HG03457 (cell line): ENCODE measurements at regions not wholly inside any gene's neighbourhood (a gene's known extent, or its start where the extent isn't known, plus 50 kb on each side); places are given as distances from the start of the nearest gene placed in this dataset.
"Not testable (repeated sequence)": the region's sequence is repeated elsewhere in the genome, so short reads cannot be mapped to it uniquely, and the experiment has no call there.

Source experiments
- ATAC-seq: cut with Tn5 transposase; IDR thresholded peaks from one replicate; pipeline ENCODE4 v1.9.1; 2021; ENCODE audit warnings: moderate number of reproducible peaks; ENCODE audit not compliant: unreplicated experiment

- no peak for ATAC-seq
Observed at GRCh38 chrX:43345166-43345565, 310.9 kb upstream of the MAOA start.

GRCh38 chrX:43349363-43349762 is 306.7 kb upstream of the MAOA start:
- no peak for ATAC-seq

GRCh38 chrX:43350935-43351334 is 305.2 kb upstream of the MAOA start:
- no peak for ATAC-seq

- no peak for ATAC-seq
Observed at GRCh38 chrX:43357741-43358140, 298.4 kb upstream of the MAOA start.

GRCh38 chrX:43373032-43373431 is 283.1 kb upstream of the MAOA start:
- no peak for ATAC-seq

- no peak for ATAC-seq
Observed at GRCh38 chrX:43375136-43375535, 281.0 kb upstream of the MAOA start.

GRCh38 chrX:43380704-43381103 is 275.4 kb upstream of the MAOA start:
- no peak for ATAC-seq

GRCh38 chrX:43386875-43387274 is 269.2 kb upstream of the MAOA start:
- no peak for ATAC-seq

- ATAC-seq: no peak
Observed at GRCh38 chrX:43405191-43405590, 250.9 kb upstream of the MAOA start.

- no peak for ATAC-seq
Observed at GRCh38 chrX:43423876-43424275, 232.2 kb upstream of the MAOA start.

GRCh38 chrX:43436517-43436916 is 219.6 kb upstream of the MAOA start:
- no peak for ATAC-seq

GRCh38 chrX:43446752-43447151 is 209.3 kb upstream of the MAOA start:
- no peak for ATAC-seq

GRCh38 chrX:43448688-43449087 is 207.4 kb upstream of the MAOA start:
- ATAC-seq: no peak

- no peak for ATAC-seq
Observed at GRCh38 chrX:43450355-43450754, 205.7 kb upstream of the MAOA start.

- ATAC-seq: not testable (repeated sequence)
Observed at GRCh38 chrX:43451976-43452686, 204.0 kb upstream of the MAOA start.

- no peak for ATAC-seq
Observed at GRCh38 chrX:43456063-43456462, 200.0 kb upstream of the MAOA start.

- no peak for ATAC-seq
Observed at GRCh38 chrX:43456906-43457305, 199.2 kb upstream of the MAOA start.

- ATAC-seq: no peak
Observed at GRCh38 chrX:43467608-43468234, 188.4 kb upstream of the MAOA start.

- ATAC-seq: no peak
Observed at GRCh38 chrX:43469391-43470054, 186.6 kb upstream of the MAOA start.

- no peak for ATAC-seq
Observed at GRCh38 chrX:43474321-43474720, 181.8 kb upstream of the MAOA start.

GRCh38 chrX:43479070-43479469 is 177.0 kb upstream of the MAOA start:
- ATAC-seq: no peak

- no peak for ATAC-seq
Observed at GRCh38 chrX:43479850-43480249, 176.2 kb upstream of the MAOA start.
